Retinal pigment epithelial cell (primary cell): ENCODE measurements at regions not wholly inside any gene's neighbourhood (a gene's known extent, or its start where the extent isn't known, plus 50 kb on each side); places are given as distances from the start of the nearest gene placed in this dataset.

ENCODE experiments used
- DNase-seq: peaks from one replicate; pipeline ENCODE4 v3.0.0-alpha.2; 2010; ENCODE audit warnings: low read depth
- H3K4me3 ChIP-seq: 2 replicates; pipeline ENCODE4 v1.5.1; 2011; ENCODE audit warnings: mild to moderate bottlenecking, low read length, control low read depth, moderate library complexity
- CTCF ChIP-seq: conservative IDR thresholded peaks from 2 replicates; pipeline ENCODE4 v1.5.1; 2011; ENCODE audit warnings: low read depth, low read length, control low read depth, inconsistent platforms

DNA sequence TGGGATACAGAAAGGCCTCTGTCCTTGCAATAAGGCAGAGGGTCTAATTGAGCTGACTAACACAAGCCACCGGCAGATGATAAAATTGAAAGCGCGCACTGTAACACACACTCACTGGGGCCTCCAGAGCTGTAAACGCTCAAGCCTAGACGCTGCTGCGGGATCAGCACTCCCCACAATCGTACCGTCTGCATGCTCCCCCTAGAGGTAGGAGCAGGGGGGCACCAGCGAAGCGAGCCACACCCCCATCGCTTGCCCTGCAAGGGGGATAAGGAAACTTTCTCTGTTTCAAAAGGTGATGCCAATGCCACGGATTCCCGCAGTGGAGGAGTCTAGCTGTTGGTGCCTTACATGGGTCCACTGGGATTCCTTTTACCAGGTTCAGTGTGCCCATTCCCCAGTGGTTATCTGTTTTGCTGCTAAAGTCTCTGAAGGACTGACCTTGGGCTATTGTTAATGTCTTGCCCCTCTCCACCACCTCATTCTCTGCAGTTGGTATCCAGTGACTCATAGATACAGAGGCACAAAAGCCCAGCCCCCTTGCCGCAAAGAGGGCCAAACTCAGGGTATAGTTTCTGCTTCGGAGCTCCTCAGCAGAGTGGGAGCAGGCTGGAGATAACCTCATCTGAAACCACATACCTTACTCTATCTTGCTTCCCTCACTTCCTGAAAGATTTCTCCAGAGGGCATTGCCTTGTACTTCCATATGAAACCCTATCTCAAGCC is 139.3 kb upstream of the KBTBD8 start:
- TF ChIP-seq CTCF: peak; percentile 18
- no peak overlapping the region for H3K4me3 ChIP-seq

GRCh38 chr3:66860771-66861170 is 137.3 kb upstream of the KBTBD8 start:
- TF ChIP-seq CTCF: no peak
- DNase-seq: no peak
- no peak overlapping the region for H3K4me3 ChIP-seq

More for the DNA sequence above, 139.3 kb upstream of the KBTBD8 start:
- DNase-seq: no peak

GRCh38 chr3:66863205-66864111 is 134.6 kb upstream of the KBTBD8 start:
- no peak overlapping the region for H3K4me3 ChIP-seq
- DNase-seq: no peak
- no peak for TF ChIP-seq CTCF

DNA sequence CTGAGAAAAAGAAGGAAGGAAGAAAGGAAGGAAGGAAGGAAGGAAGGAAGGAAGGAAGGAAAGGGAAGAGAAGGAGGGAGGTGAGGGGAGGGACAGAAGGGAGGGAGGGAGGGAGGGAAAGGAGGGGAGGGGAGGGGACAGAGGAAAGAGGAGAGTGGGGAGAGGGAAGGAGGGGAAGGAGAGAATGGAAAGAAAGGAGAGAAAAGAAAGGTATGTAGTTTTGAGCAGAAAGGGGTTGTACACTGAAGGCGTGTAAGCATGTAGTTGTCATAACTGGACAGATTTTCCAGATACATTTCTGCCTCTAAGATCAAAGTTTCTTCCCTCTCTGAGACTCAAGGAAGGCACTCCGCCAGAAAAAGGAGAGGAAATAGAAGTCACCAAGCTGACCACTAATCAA is 113.4 kb upstream of the KBTBD8 start:
- TF ChIP-seq CTCF: no peak
- no peak overlapping the region for H3K4me3 ChIP-seq

GRCh38 chr3:66885326-66886000 is 112.6 kb upstream of the KBTBD8 start:
- no peak overlapping the region for H3K4me3 ChIP-seq
- DNase-seq: no peak
- no peak for TF ChIP-seq CTCF

More for the DNA sequence above, 113.4 kb upstream of the KBTBD8 start:
- no peak for DNase-seq

- H3K4me3 ChIP-seq: no peak overlapping the region
- no peak for TF ChIP-seq CTCF
- DNase-seq: no peak
These were observed 108.2 kb upstream of the KBTBD8 start for GRCh38 chr3:66889750-66890494.
